H1 (cell line): ENCODE measurements at regions not wholly inside any gene's neighbourhood (a gene's known extent, or its start where the extent isn't known, plus 50 kb on each side); places are given as distances from the start of the nearest gene placed in this dataset.

Source experiments
- CTCF ChIA-PET: fragments of 300-600 bp; sonication (Branson Sonifier 250); formaldehyde crosslinking; loops from one replicate; lab custom pipeline; 2021; ENCODE audit not compliant: partially characterized antibody; lab: Charles Lee
- POLR2A ChIA-PET: fragments of 300-600 bp; sonication (Branson Sonifier 250); formaldehyde crosslinking; loops from one replicate; lab custom pipeline; 2021; ENCODE audit warnings: inconsistent platforms; ENCODE audit not compliant: partially characterized antibody; lab: Charles Lee
- DNase-seq, 2 experiments: peaks; one replicate each; pipeline versions ENCODE4 v3.0.0 to v3.0.0-alpha.2; 2010 to 2022; ENCODE audit warnings: low spot score in 2 of 2, low read depth in 1 of 2, mixed read lengths in 1 of 2
- FAIRE-seq: peaks from 2 replicates; lab custom pipeline; 2011; peaks lifted over from hg19 to GRCh38; lab: Jason Lieb, UNC
- H2AFZ ChIP-seq: 2 replicates; pipeline ENCODE4 v1.8.1; 2012; ENCODE audit warnings: low read length, inconsistent platforms
- H2AK5ac ChIP-seq: 2 replicates; pipeline ENCODE4 v1.6.1; 2013; ENCODE audit warnings: low read depth, low read length
- H2BK120ac ChIP-seq: replicated peaks from 2 replicates; pipeline ENCODE3; 2013; ENCODE audit warnings: low read depth, low read length, inconsistent platforms
- H2BK12ac ChIP-seq: 2 replicates; pipeline ENCODE4 v1.6.1; 2013; ENCODE audit warnings: low read depth, low read length
- H2BK15ac ChIP-seq: 2 replicates; pipeline ENCODE4 v1.6.1; 2013; ENCODE audit warnings: low read length
- H2BK20ac ChIP-seq: 2 replicates; pipeline ENCODE4 v1.6.1; 2013; ENCODE audit warnings: low read length
- H2BK5ac ChIP-seq: 2 replicates; pipeline ENCODE4 v1.6.1; 2013; ENCODE audit warnings: low read depth, low read length
- H3K14ac ChIP-seq: 2 replicates; pipeline ENCODE4 v1.6.1; 2013; ENCODE audit warnings: inconsistent platforms; ENCODE audit not compliant: insufficient read length
- H3K18ac ChIP-seq: 2 replicates; pipeline ENCODE4 v1.6.1; 2013; ENCODE audit warnings: low read length; ENCODE audit errors: extremely low read depth
- H3K23ac ChIP-seq: 2 replicates; pipeline ENCODE4 v1.6.1; 2013; ENCODE audit warnings: inconsistent platforms; ENCODE audit not compliant: insufficient read length
- H3K23me2 ChIP-seq: 2 replicates; pipeline ENCODE4 v1.6.1; 2013; ENCODE audit warnings: low read depth, low read length
- H3K27ac ChIP-seq: 2 replicates; pipeline ENCODE4 v1.6.1; 2011; ENCODE audit warnings: low read depth, low read length, inconsistent platforms
- H3K27me3 ChIP-seq, 4 experiments: replicated peaks in 1 of 4; 1 replicate in 1 of 4; 2 replicates in 3 of 4; pipeline versions ENCODE4 v1.6.1 to v1.8.1; 2011 to 2013; ENCODE audit warnings: low read length in 3 of 4, mild to moderate bottlenecking in 3 of 4, inconsistent platforms in 2 of 4, mixed read lengths in 2 of 4, moderate library complexity in 1 of 4; ENCODE audit not compliant: control insufficient read depth in 3 of 4, insufficient read depth in 3 of 4; ENCODE audit errors: extremely low read depth in 1 of 4
- H3K36me3 ChIP-seq, 4 experiments: 2 replicates each; pipeline versions ENCODE4 v1.6.1 to v1.8.1; 2011 to 2013; ENCODE audit warnings: mild to moderate bottlenecking in 4 of 4, low read length in 3 of 4, moderate library complexity in 2 of 4, control low read depth in 1 of 4, inconsistent platforms in 1 of 4; ENCODE audit not compliant: insufficient read depth in 4 of 4, control insufficient read depth in 2 of 4
- H3K4ac ChIP-seq: replicated peaks from 2 replicates; pipeline ENCODE3; 2013; ENCODE audit warnings: low read length, low read depth, mixed read lengths, inconsistent platforms; ENCODE audit not compliant: insufficient read length
- H3K4me1 ChIP-seq, 4 experiments: replicated peaks in 1 of 4; 1 replicate in 1 of 4; 2 replicates in 3 of 4; pipeline versions ENCODE4 v1.6.1 to v1.8.1; 2011 to 2013; ENCODE audit warnings: low read length in 3 of 4, inconsistent platforms in 2 of 4, mixed read lengths in 1 of 4; ENCODE audit not compliant: insufficient read depth in 4 of 4, control insufficient read depth in 3 of 4
- H3K4me2 ChIP-seq, 2 experiments: 2 replicates each; pipeline versions ENCODE4 v1.6.1 to v1.8.1; 2011 to 2013; ENCODE audit warnings: low read depth in 2 of 2, low read length in 2 of 2, control low read depth in 1 of 2, inconsistent platforms in 1 of 2, mild to moderate bottlenecking in 1 of 2; ENCODE audit not compliant: insufficient read depth in 1 of 2
- H3K4me3 ChIP-seq, 4 experiments: fragments of 200-600, 300-600 bp in 1 of 4; sonication (generic), shearing (Covaris generic), sonication (Bioruptor Twin) in 1 of 4; 2 replicates each; pipeline versions ENCODE4 v1.5.1 to v1.8.1; 2011 to 2016; ENCODE audit warnings: low read length in 4 of 4, low read depth in 3 of 4, control low read depth in 2 of 4, inconsistent platforms in 2 of 4, mild to moderate bottlenecking in 2 of 4, mixed read lengths in 1 of 4, moderate library complexity in 1 of 4; ENCODE audit not compliant: insufficient read depth in 2 of 4; ENCODE audit errors: extremely low read depth in 1 of 4
- H3K56ac ChIP-seq: replicated peaks from 2 replicates; pipeline ENCODE3; 2013; ENCODE audit warnings: low read depth, mild to moderate bottlenecking, mixed read lengths, low read length, inconsistent platforms; ENCODE audit not compliant: insufficient read length
- H3K79me1 ChIP-seq: 2 replicates; pipeline ENCODE4 v1.6.1; 2013; ENCODE audit warnings: low read depth, low read length, control low read depth
- H3K79me2 ChIP-seq, 2 experiments: 2 replicates each; pipeline versions ENCODE4 v1.6.1 to v1.8.1; 2012 to 2013; ENCODE audit warnings: low read length in 2 of 2, mild to moderate bottlenecking in 2 of 2, inconsistent platforms in 1 of 2; ENCODE audit not compliant: insufficient read depth in 2 of 2, control insufficient read depth in 1 of 2
- H3K9ac ChIP-seq, 4 experiments: replicated peaks in 1 of 4; 1 replicate in 1 of 4; 2 replicates in 3 of 4; pipeline versions ENCODE4 v1.6.1 to v1.8.1; 2011 to 2013; ENCODE audit warnings: low read depth in 3 of 4, low read length in 3 of 4, control low read depth in 2 of 4, mild to moderate bottlenecking in 2 of 4, moderate library complexity in 2 of 4, inconsistent platforms in 1 of 4; ENCODE audit errors: extremely low read depth in 1 of 4
- H3K9me3 ChIP-seq, 2 experiments: 2 replicates each; pipeline versions ENCODE4 v1.6.1 to v1.8.1; 2012 to 2013; ENCODE audit warnings: mild to moderate bottlenecking in 2 of 2, moderate library complexity in 2 of 2, control low read depth in 1 of 2, inconsistent platforms in 1 of 2, low read depth in 1 of 2, low read length in 1 of 2, mixed read lengths in 1 of 2; ENCODE audit not compliant: insufficient read depth in 2 of 2
- H4K20me1 ChIP-seq, 2 experiments: replicated peaks in 1 of 2; 2 replicates each; pipeline versions ENCODE3 to v1.8.1; 2011 to 2013; ENCODE audit warnings: inconsistent platforms in 2 of 2, low read length in 2 of 2, mild to moderate bottlenecking in 1 of 2; ENCODE audit not compliant: insufficient read depth in 2 of 2, control insufficient read depth in 1 of 2
- H4K5ac ChIP-seq: 2 replicates; pipeline ENCODE4 v1.6.1; 2013; ENCODE audit warnings: low read length, low read depth, mixed read lengths, inconsistent platforms; ENCODE audit not compliant: insufficient read length
- H4K8ac ChIP-seq: 2 replicates; pipeline ENCODE4 v1.8.0; 2013; ENCODE audit warnings: mild to moderate bottlenecking, moderate library complexity, low read length, inconsistent platforms; ENCODE audit not compliant: insufficient read depth; ENCODE audit errors: extremely low read depth
- H4K91ac ChIP-seq: replicated peaks from 2 replicates; pipeline ENCODE3; 2013; ENCODE audit warnings: low read length, mixed read lengths, inconsistent platforms; ENCODE audit not compliant: insufficient read length
- BACH1 ChIP-seq: IDR thresholded peaks from 2 replicates; pipeline ENCODE4 v1.6.1; 2012; ENCODE audit warnings: low read length, improper control_type of control experiment
- CEBPB ChIP-seq: IDR thresholded peaks from 2 replicates; pipeline ENCODE4 v1.6.1; 2012; ENCODE audit warnings: low read depth, low read length
- EGR1 ChIP-seq: IDR thresholded peaks from 2 replicates; pipeline ENCODE4 v1.6.1; 2011; ENCODE audit warnings: low read depth, low read length, borderline replicate concordance
- FOSL1 ChIP-seq: IDR thresholded peaks from 2 replicates; pipeline ENCODE4 v1.6.1; 2011; ENCODE audit warnings: mild to moderate bottlenecking, low read depth, low read length, moderate library complexity; ENCODE audit not compliant: insufficient read depth
- JUN ChIP-seq: IDR thresholded peaks from 2 replicates; pipeline ENCODE4 v1.6.1; 2011; ENCODE audit warnings: low read depth, mild to moderate bottlenecking, improper control_type of control experiment, low read length
- JUND ChIP-seq: IDR thresholded peaks from 2 replicates; pipeline ENCODE4 v1.6.1; 2011; ENCODE audit warnings: mild to moderate bottlenecking, improper control_type of control experiment, low read length
- KDM1A ChIP-seq: fragments of 200-600, 300-600 bp; sonication (generic); IDR thresholded peaks from 2 replicates; pipeline ENCODE4 v1.7.1; 2016; ENCODE audit warnings: mild to moderate bottlenecking, low read length, borderline replicate concordance
- MAFK ChIP-seq: IDR thresholded peaks from 2 replicates; pipeline ENCODE4 v1.6.1; 2012; ENCODE audit warnings: low read depth, mild to moderate bottlenecking, improper control_type of control experiment, low read length
- PHF8 ChIP-seq: fragments of 200-600 bp; sonication (generic); conservative IDR thresholded peaks from 2 replicates; pipeline ENCODE4 v1.7.1; 2012; ENCODE audit warnings: low read depth, mild to moderate bottlenecking, inconsistent platforms, low read length, moderate library complexity
- POU5F1 ChIP-seq: IDR thresholded peaks from 2 replicates; pipeline ENCODE4 v1.6.1; 2011; ENCODE audit warnings: low read depth, mild to moderate bottlenecking, low read length, moderate library complexity
- SAP30 ChIP-seq: fragments of 300-600 bp; sonication (generic); IDR thresholded peaks from 2 replicates; pipeline ENCODE4 v1.7.1; 2012; ENCODE audit warnings: low read length, moderate library complexity, mild to moderate bottlenecking, inconsistent platforms; ENCODE audit not compliant: insufficient read depth, insufficient replicate concordance
- SP1 ChIP-seq: IDR thresholded peaks from 2 replicates; pipeline ENCODE4 v1.6.1; 2011; ENCODE audit warnings: low read depth, low read length
- SP4 ChIP-seq: IDR thresholded peaks from 2 replicates; pipeline ENCODE4 v1.6.1; 2012; ENCODE audit warnings: low read length, inconsistent platforms
- TAF7 ChIP-seq: optimal IDR thresholded peaks from 2 replicates; pipeline ENCODE3; 2011; ENCODE audit warnings: low read depth, mild to moderate bottlenecking, inconsistent platforms, low read length, moderate library complexity, borderline replicate concordance
- TEAD4 ChIP-seq: IDR thresholded peaks from 2 replicates; pipeline ENCODE4 v1.6.1; 2012; ENCODE audit warnings: low read depth, low read length, inconsistent platforms, mixed read lengths
- WGBS, 2 experiments: shearing (Covaris generic) in 1 of 2; methylation state at CpG; one replicate each; pipeline versions ENCODE4 v1.1.6 to v1.1.7; 2013 to 2015; ENCODE audit warnings: low lambda C conversion rate in 2 of 2, mixed read lengths in 2 of 2, inconsistent platforms in 1 of 2, low coverage in 1 of 2, missing lambda C conversion rate in 1 of 2; ENCODE audit not compliant: insufficient replicate concordance in 2 of 2, insufficient coverage in 1 of 2, insufficient read length in 1 of 2; ENCODE audit errors: extremely low coverage in 1 of 2, missing lambda C conversion rate in 1 of 2; 5-methylcytosine and 5-hydroxymethylcytosine counted together

GRCh38 chr11:128238521-128239265 is 348.7 kb downstream of the ETS1 start:
- Histone ChIP-seq H3K23ac (no peak overlapping the region), H2BK20ac (no peak overlapping the region), H2BK12ac (no peak overlapping the region), H3K27ac (no peak overlapping the region), H3K14ac (no peak overlapping the region), H3K9ac (no peak overlapping the region), H3K4ac (no peak overlapping the region), H3K18ac (no peak overlapping the region), H2BK120ac (no peak overlapping the region), H2BK15ac (no peak overlapping the region), H4K8ac (no peak overlapping the region), H3K4me2 (no peak overlapping the region), H3K4me3 (no peak overlapping the region), H4K91ac (no peak overlapping the region), H3K79me2 (no peaks in the 10 kb centered on the region), H4K20me1 (no peaks in the 10 kb centered on the region), H3K23me2 (no peaks in the 10 kb centered on the region), H3K9me3 (no peaks in the 10 kb centered on the region; a peak in 1 of 4 replicates), H3K56ac (no peak overlapping the region), H3K36me3 (no peaks in the 10 kb centered on the region), H2AFZ (no peak overlapping the region), H4K5ac (no peak overlapping the region), H3K4me1 (0 out of 7 replicates have a peak, but pooled peaks cover 0 to 2% (median 0%) of the 10 kb centered on the region in 4 experiments), H2BK5ac (no peak overlapping the region), H2AK5ac (no peak overlapping the region), H3K27me3 (no peaks in the 10 kb centered on the region), H3K79me1 (no peaks in the 10 kb centered on the region)
- POLR2A ChIA-PET, result no interaction called here
- no peak for DNase-seq
- FAIRE-seq, result no peak
- 90% methylated on average over 1 of the region's 1 CpG; no CpG with 5 or more reads in 1 of the 2 experiments for WGBS, 2 experiments
- CTCF ChIA-PET, result interaction anchor here (1.2 kb wide), 1 partner anchor 394 kb away, joined by 3 read pairs; no protein-coding TSS in a partner anchor
- TF ChIP-seq KDM1A (no peak), SAP30 (no peak), PHF8 (no peak), TEAD4 (no peak), MAFK (no peak), EGR1 (no peak), SP4 (no peak), JUN (no peak), JUND (no peak), BACH1 (no peak), TAF7 (no peak), FOSL1 (no peak), CEBPB (no peak), SP1 (no peak), POU5F1 (no peak)
- TF ChIP-seq, all 59 proteins: peak for 0
